ENCODE measurements at regions not wholly inside any gene's neighbourhood (a gene's known extent, or its start where the extent isn't known, plus 50 kb on each side); places are given as distances from the start of the nearest gene placed in this dataset.

DNA sequence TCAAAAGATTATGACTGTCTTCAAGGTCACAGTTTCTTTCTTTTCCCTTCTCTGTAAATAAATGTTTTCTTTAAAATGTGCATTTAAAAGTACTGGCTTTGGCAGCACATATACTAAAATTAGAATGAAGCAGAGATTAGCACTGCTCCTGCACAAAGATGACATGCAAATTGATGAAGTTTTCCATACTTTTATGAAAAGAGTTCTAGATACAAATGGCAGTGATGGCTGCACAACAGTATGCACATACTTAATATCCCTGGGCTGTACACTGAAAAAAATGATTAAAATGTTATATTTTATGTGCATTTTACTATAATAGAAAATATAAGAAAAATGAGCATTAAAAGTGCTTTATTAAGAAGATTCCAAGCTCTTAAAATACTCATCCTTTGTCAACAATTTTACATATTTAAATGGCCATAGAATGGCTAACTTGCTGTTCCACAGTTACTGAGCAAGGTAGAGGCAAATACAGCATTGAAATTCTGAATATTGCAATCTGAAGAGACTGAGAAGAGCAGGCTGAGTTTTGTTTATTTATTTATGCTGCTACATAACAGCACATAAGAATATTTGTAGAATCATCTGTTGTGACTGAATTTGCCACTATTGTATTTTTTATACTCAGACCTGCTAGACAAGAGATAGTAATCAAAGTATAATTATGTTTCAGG is 117.8 kb downstream of the GPR37 start:
- no peaks in the 10 kb centered on the region for H3F3A ChIP-seq (replicated peaks; ENCODE audit: insufficient read depth)

More for the DNA sequence above, 117.8 kb downstream of the GPR37 start:
- Histone ChIP-seq H3K4me1 (ENCODE audit: control insufficient read depth in 1 of 2, insufficient read depth in 2 of 2, low read depth in 1 of 2, low read length in 1 of 2) (no peaks in the 10 kb centered on the region), H2AFZ (ENCODE audit: low read depth) (no peak overlapping the region), H3K27ac (ENCODE audit: low read depth in 2 of 2, low read length in 1 of 2) (no peak overlapping the region), H3K9me2 (no peaks in the 10 kb centered on the region), H3K9me3 (no peaks in the 10 kb centered on the region), H3K9ac (no peak overlapping the region), H3K4me3 (ENCODE audit: low read depth in 2 of 2, low read length in 1 of 2) (no peak overlapping the region), H3K27me3 (ENCODE audit: insufficient read depth) (no peaks in the 10 kb centered on the region), H4K20me1 (ENCODE audit: insufficient read depth) (no peaks in the 10 kb centered on the region), H3K79me2 (ENCODE audit: insufficient read depth) (no peaks in the 10 kb centered on the region), H3K36me3 (replicated peaks in 1 of 2; ENCODE audit: control insufficient read depth in 1 of 2, insufficient read depth in 2 of 2, low read length in 1 of 2) (no peaks in the 10 kb centered on the region), H3K4me2 (no peak overlapping the region)
- ChIA-PET CTCF (no interaction called here), POLR2A (no interaction called here)
- no peak for DNase-seq
- TF ChIP-seq EP300 (IDR thresholded peaks at IDR 0.05; ENCODE audit: borderline replicate concordance in 1 of 2, low read depth in 1 of 2, low read length in 1 of 2) (no peak), JUND (IDR thresholded peaks at IDR 0.05) (no peak), GABPA (IDR thresholded peaks at IDR 0.05; ENCODE audit: low read depth) (no peak), YY1 (IDR thresholded peaks at IDR 0.05; ENCODE audit: low read depth) (no peak), RFX5 (IDR thresholded peaks at IDR 0.05; ENCODE audit: low read length) (no peak), RXRA (IDR thresholded peaks at IDR 0.05; ENCODE audit: borderline replicate concordance, low read depth) (no peak), SMC3 (IDR thresholded peaks at IDR 0.05; ENCODE audit: low read depth, low read length) (no peak), MEF2A (IDR thresholded peaks at IDR 0.05; ENCODE audit: borderline replicate concordance, low read depth) (no peak), RAD21 (IDR thresholded peaks at IDR 0.05; ENCODE audit: low read length) (no peak), POLR2AphosphoS5 (IDR thresholded peaks at IDR 0.05; ENCODE audit: low read depth, low read length) (no peak), TAF1 (IDR thresholded peaks at IDR 0.05; ENCODE audit: borderline replicate concordance, low read depth, low read length) (no peak), RCOR1 (IDR thresholded peaks at IDR 0.05; ENCODE audit: low read length) (no peak), CHD2 (IDR thresholded peaks at IDR 0.05; ENCODE audit: low read length, partially characterized antibody) (no peak), TCF12 (IDR thresholded peaks at IDR 0.05) (no peak)
- TF ChIP-seq, protein P1, sequence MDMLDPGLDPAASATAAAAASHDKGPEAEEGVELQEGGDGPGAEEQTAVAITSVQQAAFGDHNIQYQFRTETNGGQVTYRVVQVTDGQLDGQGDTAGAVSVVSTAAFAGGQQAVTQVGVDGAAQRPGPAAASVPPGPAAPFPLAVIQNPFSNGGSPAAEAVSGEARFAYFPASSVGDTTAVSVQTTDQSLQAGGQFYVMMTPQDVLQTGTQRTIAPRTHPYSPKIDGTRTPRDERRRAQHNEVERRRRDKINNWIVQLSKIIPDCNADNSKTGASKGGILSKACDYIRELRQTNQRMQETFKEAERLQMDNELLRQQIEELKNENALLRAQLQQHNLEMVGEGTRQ (IDR thresholded peaks at IDR 0.05; ENCODE audit: borderline replicate concordance, low read depth, low read length) = no peak
- TF ChIP-seq, protein P2, sequence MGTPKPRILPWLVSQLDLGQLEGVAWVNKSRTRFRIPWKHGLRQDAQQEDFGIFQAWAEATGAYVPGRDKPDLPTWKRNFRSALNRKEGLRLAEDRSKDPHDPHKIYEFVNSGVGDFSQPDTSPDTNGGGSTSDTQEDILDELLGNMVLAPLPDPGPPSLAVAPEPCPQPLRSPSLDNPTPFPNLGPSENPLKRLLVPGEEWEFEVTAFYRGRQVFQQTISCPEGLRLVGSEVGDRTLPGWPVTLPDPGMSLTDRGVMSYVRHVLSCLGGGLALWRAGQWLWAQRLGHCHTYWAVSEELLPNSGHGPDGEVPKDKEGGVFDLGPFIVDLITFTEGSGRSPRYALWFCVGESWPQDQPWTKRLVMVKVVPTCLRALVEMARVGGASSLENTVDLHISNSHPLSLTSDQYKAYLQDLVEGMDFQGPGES (IDR thresholded peaks at IDR 0.05; ENCODE audit: low read depth, low read length) = no peak
- TF ChIP-seq, protein P3, sequence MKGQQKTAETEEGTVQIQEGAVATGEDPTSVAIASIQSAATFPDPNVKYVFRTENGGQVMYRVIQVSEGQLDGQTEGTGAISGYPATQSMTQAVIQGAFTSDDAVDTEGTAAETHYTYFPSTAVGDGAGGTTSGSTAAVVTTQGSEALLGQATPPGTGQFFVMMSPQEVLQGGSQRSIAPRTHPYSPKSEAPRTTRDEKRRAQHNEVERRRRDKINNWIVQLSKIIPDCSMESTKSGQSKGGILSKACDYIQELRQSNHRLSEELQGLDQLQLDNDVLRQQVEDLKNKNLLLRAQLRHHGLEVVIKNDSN (IDR thresholded peaks at IDR 0.05; ENCODE audit: borderline replicate concordance, low read depth) = no peak
- TF ChIP-seq, protein P4, sequence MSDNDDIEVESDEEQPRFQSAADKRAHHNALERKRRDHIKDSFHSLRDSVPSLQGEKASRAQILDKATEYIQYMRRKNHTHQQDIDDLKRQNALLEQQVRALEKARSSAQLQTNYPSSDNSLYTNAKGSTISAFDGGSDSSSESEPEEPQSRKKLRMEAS (IDR thresholded peaks at IDR 0.05; ENCODE audit: low read depth) = no peak
- TF ChIP-seq, protein P5, sequence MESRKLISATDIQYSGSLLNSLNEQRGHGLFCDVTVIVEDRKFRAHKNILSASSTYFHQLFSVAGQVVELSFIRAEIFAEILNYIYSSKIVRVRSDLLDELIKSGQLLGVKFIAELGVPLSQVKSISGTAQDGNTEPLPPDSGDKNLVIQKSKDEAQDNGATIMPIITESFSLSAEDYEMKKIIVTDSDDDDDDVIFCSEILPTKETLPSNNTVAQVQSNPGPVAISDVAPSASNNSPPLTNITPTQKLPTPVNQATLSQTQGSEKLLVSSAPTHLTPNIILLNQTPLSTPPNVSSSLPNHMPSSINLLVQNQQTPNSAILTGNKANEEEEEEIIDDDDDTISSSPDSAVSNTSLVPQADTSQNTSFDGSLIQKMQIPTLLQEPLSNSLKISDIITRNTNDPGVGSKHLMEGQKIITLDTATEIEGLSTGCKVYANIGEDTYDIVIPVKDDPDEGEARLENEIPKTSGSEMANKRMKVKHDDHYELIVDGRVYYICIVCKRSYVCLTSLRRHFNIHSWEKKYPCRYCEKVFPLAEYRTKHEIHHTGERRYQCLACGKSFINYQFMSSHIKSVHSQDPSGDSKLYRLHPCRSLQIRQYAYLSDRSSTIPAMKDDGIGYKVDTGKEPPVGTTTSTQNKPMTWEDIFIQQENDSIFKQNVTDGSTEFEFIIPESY (IDR thresholded peaks at IDR 0.05; ENCODE audit: borderline replicate concordance, low read depth) = no peak

Data from SK-N-SH (cell line).